Ammon's horn (tissue), 1 donor: ENCODE measurements at regions not wholly inside any gene's neighbourhood (a gene's known extent, or its start where the extent isn't known, plus 50 kb on each side); places are given as distances from the start of the nearest gene placed in this dataset.
A peak's percentile ranks its signal among the peaks of the same experiment; 100 is the strongest.

ENCODE experiments used
- DNase-seq: peaks from one replicate; pipeline ENCODE4 v3.0.0-alpha.2; 2016; ENCODE audit warnings: low spot score

- DNase-seq: no peak
Observed at GRCh38 chr12:30874455-30875321, 51.9 kb upstream of the TSPAN11 start.

GRCh38 chr12:30870491-30871265 lies 55.9 kb upstream of the TSPAN11 start:
- DNase-seq: no peak

GRCh38 chr12:30867415-30867814 lies 59.1 kb upstream of the TSPAN11 start:
- no peak for DNase-seq

- DNase-seq: no peak
Observed at GRCh38 chr12:30866256-30866655, 60.3 kb upstream of the TSPAN11 start.

- no peak for DNase-seq
Observed at GRCh38 chr12:30863839-30864238, 62.7 kb upstream of the TSPAN11 start.

- DNase-seq: no peak
Observed at GRCh38 chr12:30862486-30862885, 64.1 kb upstream of the TSPAN11 start.

- no peak for DNase-seq
Observed at GRCh38 chr12:30859226-30859625, 67.3 kb upstream of the TSPAN11 start.

- DNase-seq: no peak
Observed at GRCh38 chr12:30858471-30858870, 68.1 kb upstream of the TSPAN11 start.

- no peak for DNase-seq
Observed at GRCh38 chr12:30853561-30854133, 72.9 kb upstream of the TSPAN11 start.

- no peak for DNase-seq
Observed at GRCh38 chr12:30850684-30851083, 75.9 kb upstream of the TSPAN11 start.

GRCh38 chr12:30847259-30847658 lies 79.3 kb upstream of the TSPAN11 start:
- peak; percentile 33 for DNase-seq

- no peak for DNase-seq
Observed at GRCh38 chr12:30846776-30847175, 79.8 kb upstream of the TSPAN11 start.

- no peak for DNase-seq
Observed at GRCh38 chr12:30845676-30846075, 80.9 kb upstream of the TSPAN11 start.

- no peak for DNase-seq
Observed at GRCh38 chr12:30843211-30843610, 83.3 kb upstream of the TSPAN11 start.

GRCh38 chr12:30840715-30841114 lies 85.8 kb upstream of the TSPAN11 start:
- no peak for DNase-seq

- DNase-seq: no peak
Observed at GRCh38 chr12:30839643-30840220, 85.0 kb upstream of the CAPRIN2 start.

- no peak for DNase-seq
Observed at GRCh38 chr12:30837595-30837994, 82.8 kb upstream of the CAPRIN2 start.

GRCh38 chr12:30836656-30837445 lies 82.1 kb upstream of the CAPRIN2 start:
- no peak for DNase-seq

GRCh38 chr12:30835216-30835615 lies 80.5 kb upstream of the CAPRIN2 start:
- DNase-seq: no peak

- no peak for DNase-seq
Observed at GRCh38 chr12:30830751-30831150, 76.0 kb upstream of the CAPRIN2 start.

GRCh38 chr12:30829876-30830275 lies 75.1 kb upstream of the CAPRIN2 start:
- DNase-seq: no peak

GRCh38 chr12:30828686-30829085 lies 73.9 kb upstream of the CAPRIN2 start:
- DNase-seq: no peak
